GM19043 (cell line): ENCODE measurements at regions not wholly inside any gene's neighbourhood (a gene's known extent, or its start where the extent isn't known, plus 50 kb on each side); places are given as distances from the start of the nearest gene placed in this dataset.

ENCODE experiments used
- ATAC-seq: cut with Tn5 transposase; IDR thresholded peaks from one replicate; pipeline ENCODE4 v1.9.1; 2021; ENCODE audit warnings: low read depth; ENCODE audit not compliant: unreplicated experiment

DNA sequence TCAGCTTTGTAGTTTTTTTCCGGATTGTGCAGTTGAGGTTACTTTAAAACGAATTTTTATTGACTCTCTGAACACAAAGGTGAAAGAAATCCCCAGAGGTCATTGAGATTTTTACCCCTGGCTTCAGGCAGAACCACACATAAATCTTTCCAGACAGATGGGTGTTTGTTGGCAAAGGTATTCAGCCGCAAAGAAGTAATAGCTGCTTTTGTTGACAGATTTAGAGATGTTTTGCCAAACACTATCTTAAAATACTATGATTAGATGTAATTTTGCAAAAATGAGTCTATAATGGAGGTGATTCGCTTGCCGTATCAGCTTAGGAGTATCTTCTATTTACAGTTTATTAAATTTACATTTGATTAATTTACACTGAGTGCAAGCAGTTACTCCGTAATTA, 418.3 kb upstream of the CLINT1 start:
- no peak for ATAC-seq

DNA sequence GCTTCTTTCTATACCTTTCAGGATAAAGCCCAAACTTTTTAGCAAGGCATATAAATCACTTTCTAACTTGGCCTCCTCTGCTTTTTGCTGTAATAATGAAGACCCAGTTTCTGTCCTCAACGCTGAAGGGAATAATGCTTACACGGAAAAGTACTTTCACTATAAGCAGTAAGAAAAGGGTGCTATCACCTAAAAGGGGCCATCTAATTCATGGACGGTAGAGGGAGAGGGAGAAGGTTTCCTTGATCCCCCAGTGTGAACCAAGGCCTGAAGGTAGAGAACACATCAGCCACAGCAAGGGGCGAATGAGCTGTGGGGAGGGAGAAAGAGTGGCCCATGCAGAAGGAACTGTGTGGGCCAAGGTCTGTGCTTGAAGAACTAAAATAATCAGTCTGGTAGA, 417.7 kb upstream of the CLINT1 start:
- no peak for ATAC-seq

DNA sequence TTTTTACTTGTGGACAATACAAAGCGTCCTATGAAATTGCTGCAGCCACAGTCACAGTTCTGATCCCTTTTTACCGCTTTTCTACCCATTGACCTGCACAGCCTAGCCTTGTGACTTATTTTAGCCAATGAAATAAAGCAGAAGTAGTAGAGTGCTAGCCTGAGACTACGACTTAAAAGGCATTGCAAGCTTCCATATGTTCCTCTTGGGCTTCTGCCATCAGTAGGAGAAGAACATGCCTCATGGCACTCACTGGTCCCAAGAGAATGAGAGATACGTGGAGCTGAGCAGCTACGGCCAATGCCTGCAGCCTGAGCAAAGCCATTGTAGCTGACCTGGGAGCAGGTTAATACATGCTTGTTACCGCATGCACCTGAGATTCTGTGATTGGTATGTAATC, 416.6 kb upstream of the CLINT1 start:
- ATAC-seq: no peak

DNA sequence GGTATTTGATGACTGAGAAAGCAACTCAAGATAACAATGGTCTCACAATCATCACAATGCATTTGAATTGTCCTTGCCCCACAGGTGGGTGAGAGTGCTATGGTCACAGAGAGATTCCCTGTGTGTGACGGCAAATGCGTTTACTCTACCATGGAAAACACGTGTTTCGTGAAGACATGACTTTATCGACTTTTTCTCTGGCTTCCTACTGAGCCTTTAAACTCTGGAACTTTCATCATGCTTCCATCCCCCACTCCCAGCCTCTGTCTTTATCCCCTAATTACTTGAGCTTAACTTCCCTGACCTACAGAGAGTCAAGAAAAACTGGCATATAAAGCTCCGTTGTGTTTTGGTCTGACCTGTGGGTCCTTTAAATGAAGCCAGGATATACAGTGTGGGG, 414.1 kb upstream of the CLINT1 start:
- no peak for ATAC-seq

DNA sequence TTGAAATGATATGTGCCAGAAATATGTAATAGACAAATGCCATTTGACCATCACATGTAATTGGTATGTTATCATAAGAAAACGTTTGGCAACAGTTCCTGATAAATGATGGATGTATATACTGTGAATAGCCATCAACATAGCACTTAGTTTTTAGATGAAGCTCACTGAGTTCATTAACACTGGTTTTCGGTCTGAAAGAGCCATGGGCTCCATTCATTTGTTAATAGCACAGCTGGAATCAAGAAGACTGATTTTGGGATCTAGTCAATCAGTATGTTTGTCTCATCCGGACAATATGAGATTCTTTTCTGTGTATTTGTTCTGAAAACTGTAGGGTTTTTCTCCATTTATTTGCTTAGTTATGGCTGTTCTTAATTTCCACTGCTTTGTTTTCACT, 413.5 kb upstream of the CLINT1 start:
- ATAC-seq: no peak

DNA sequence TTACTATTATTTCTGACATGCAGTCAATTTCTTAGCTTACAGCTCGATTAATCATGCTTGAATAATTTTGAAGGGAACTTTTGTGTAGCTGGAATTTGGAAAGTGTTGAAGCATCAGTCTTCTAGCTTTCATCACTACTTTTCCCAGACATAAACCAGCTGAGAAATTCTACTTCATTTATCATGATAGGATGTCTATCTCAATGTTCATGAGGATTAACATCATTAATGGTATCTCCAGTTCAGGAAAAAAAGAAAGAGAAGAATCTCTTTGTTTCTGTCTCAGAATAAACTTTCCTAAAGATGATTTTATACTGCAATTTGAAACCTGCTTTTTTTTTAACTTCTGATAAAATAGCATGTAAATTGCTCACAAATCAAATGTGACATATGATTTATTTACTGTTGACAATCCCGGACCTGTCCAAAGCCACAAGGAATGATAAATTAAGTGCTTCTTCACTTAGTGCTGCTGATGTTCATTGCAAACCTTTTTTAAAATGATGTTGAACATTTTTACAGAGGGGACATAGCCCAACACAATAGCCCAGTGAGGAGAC, 412.1 kb upstream of the CLINT1 start:
- no peak for ATAC-seq

DNA sequence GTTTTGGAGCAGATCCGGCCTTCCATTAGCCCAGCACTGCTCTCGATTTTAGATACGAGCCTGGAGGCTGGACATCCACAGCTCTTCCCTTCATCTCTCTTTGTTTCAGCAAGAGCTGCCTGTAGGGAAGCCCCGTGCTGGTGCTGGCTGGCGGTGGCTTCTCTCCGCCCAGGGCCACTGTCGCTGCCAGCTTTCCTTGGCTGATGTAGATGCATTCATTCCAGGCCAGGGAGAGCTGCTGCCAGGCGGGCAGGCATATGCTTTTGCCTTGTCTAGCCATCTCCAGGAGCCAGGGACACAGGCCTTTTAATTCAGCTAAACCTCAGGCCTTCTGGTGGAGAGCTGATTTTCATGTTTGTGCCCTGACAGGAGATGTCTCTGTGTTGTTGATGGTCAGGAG, 409.3 kb upstream of the CLINT1 start:
- ATAC-seq: no peak

DNA sequence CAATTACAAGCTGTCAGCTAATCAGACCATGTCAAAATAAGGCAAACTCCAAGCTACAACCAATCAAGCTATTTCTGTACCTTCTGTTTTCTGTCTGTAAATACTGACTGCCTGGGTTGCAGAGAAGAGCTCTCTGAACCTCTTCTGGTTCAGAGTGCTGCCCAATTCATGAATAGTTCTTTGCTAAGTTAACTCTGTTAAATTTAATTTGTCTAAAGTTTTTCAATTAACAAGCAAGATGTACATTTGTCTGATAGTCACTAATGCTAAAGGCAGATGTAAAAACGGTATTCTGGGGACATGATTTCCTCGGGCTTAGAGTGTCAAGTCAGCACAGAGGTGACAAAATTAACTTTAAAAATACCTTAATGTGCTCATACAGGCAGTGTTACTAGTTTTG, 408.3 kb upstream of the CLINT1 start:
- ATAC-seq: no peak

DNA sequence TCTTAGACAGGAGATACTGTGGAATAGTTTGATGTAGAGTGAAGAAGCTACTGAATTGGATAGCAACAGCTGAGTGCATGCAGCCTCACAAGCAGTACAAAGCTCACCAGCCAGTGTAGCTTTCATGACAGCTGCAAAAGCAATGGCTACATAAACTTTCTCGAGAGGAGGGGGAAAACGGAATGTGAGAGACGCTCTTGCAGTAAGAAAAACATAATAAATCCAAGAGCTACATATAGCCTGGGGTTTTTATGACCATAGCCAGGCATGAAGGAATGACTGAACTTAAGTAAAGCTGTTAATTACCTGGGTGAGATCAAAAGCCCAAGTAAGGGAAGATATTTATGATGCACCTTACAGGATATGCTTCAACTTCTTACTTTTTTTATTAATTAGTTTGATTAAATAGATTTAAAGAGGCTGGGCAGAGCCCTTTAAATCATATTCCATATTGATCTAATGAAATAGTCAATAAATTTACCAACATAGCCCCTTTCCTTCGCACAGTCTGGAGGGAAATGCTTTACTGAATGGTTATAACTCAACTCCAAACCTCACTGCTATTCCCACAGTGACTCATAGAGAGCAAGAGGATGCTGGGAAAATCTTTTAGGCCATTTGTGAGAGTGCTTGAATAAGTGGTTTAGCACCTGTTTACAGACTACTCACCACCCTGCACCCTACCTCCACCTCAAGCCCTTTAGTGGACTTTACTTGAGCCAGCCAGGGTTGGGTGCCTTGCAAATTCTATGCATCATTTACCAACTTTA, 407.2 kb upstream of the CLINT1 start:
- no peak for ATAC-seq

DNA sequence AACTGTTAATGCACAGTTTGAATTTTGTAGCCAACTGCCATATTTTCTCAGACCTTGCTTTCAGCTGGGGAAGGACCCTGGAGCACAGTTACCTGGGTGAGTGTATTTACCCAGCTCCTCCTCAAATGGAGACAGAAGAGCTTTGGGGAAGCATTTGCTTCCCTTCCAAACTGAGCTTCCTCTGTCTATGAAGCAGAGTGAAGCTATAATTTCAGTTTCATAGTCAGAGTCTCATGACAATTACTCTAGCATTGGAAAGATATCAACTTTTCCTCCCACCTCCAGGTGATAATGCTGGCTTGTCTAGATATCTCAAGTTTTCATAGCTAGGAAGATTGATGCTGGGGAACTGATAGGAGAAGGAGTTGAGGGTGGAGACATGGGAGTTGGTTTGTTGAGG, 406.4 kb upstream of the CLINT1 start:
- no peak for ATAC-seq

DNA sequence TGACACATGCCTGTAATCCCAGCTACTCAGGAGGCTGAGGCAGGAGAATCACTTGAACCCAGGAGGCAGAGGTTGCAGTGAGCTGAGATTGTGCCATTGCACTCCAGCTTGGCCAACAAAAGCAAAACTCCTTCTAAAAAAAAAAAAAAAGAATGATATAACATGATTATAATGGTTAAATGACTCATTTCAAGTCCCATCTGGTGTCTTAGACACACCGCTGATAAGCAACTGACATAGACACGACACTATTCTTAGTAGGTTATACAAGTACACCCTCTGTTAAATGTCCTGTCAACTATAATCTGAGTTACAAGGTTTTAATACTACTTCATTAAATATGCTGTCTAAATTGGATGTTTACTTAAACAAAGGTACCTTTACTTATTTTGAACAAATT, 405.3 kb upstream of the CLINT1 start:
- ATAC-seq: no peak

DNA sequence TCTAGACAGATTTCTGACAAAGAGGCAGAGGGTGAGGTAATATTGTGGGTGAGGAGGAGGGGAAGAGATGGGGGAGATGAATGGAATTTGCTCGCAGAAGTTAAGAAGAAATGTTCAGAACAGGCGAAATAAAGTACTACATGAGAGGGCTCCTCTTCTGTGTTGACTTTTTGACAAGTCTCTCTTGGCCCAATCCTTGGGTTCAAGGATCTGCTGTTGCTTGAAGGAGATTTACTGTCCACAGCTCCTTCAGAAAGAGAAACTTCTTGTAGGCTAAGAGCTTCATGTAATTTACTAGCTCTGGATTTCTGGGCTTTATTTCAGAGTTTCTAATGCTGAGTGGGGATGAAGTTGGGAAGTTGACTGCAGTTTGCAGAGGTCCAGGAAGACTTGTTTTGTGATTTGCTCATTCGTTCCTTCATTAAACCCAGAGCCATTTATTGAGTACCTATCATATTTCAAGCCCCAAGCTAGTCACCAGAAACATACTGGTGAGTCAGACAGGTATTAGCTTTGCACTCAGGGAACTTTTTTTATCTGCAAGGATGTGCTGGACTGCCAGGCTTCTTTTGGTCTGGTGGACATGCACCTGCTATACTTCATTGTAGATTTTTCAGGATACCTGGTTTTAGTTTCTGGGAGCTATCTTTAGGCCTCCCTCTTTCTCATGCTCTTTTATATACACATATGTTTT, 402.9 kb upstream of the CLINT1 start:
- ATAC-seq: no peak

DNA sequence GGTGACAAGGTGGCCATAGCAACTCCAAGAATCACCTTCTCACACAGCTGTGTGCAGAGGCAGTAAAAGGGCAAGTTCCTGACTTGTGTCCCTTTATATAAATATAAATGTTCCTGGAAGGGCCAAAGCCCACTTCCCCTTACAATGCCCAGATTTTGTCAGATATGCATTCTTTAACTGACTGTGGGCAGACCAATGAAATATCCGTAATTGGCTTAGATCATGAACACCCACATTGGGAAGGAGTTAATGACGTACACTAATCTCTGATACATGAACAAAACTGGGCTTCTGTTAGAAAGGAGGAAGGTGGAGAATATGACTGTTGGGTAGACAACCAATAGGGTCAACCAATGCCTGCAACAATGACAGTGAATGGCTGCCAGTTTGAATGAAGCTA, 397.2 kb upstream of the CLINT1 start:
- ATAC-seq: no peak

DNA sequence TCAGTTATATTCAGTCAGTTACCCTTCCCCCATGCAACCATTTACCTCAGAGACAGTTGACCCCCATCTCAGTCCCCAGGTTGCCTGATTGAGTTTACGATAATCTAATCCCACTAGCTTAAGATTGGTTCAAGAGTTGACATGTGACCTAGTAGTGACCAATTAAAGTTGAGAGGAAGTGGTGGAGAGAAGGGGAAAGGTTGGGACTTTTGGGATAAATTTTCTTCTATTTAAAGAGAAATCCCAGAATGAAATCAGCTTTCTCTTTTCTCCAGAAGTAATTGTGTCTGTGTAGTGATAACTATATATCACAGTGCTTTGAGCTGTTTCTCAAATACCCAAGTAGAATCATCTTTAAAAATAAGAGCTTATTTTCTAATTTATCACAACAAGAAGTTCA, 396.7 kb upstream of the CLINT1 start:
- ATAC-seq: no peak

DNA sequence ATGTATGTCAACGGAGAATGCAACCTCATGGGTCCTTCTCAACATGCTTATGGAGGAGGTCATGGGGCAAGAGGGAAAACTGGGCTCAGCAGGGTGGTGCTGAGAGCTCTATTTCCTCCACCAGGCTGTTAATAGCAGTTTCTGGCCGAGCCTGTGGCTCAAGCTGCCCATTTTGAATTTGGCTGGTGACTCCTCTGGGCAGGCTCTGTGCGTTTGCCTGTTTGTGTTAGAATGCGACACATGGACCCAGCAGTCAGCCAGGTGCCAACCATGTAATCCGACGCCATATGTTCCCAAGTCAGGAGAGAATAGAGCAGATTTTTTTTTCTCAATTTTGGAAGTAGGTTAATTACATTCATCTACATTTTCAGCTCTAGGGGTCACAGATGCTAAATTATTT, 387.7 kb upstream of the CLINT1 start:
- no peak for ATAC-seq

DNA sequence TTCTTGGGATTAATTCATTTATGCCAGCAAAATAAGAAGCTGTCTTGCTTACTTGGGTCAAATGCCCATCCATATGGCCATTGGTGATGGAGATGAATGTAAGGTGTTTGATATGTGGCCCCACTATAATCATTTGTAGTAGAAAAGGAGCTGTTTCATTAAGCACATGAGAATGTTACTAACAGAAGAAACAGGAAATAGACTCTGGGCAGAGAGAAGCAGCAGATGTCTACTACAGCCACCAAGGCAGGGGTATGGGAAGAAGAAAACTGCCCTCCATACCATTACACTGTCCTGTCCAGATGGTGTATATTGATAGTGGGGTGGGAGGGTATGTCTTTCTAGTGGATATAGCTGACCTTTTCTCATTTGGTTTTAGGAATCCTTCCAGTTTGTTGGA, 386.6 kb upstream of the CLINT1 start:
- ATAC-seq: no peak

DNA sequence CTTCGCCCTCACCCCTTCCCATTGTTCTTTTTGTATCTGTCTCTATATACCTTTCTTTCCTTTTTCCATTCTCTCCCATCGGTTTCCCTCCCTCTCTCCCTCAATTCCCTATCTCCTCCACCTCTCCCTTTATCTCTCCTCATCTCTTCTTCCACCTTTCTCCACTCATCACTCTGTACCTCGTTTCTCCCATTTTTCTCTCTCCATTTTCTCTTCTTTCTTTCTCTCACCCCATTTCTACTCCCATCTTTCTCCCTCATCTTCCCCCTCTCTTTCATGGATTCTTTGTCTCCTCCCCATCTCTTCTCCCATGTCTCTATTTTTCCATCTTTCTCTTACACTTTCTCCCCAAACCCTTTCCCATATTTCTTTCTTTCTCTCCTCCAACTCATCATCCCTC, 385.9 kb upstream of the CLINT1 start:
- no peak for ATAC-seq

DNA sequence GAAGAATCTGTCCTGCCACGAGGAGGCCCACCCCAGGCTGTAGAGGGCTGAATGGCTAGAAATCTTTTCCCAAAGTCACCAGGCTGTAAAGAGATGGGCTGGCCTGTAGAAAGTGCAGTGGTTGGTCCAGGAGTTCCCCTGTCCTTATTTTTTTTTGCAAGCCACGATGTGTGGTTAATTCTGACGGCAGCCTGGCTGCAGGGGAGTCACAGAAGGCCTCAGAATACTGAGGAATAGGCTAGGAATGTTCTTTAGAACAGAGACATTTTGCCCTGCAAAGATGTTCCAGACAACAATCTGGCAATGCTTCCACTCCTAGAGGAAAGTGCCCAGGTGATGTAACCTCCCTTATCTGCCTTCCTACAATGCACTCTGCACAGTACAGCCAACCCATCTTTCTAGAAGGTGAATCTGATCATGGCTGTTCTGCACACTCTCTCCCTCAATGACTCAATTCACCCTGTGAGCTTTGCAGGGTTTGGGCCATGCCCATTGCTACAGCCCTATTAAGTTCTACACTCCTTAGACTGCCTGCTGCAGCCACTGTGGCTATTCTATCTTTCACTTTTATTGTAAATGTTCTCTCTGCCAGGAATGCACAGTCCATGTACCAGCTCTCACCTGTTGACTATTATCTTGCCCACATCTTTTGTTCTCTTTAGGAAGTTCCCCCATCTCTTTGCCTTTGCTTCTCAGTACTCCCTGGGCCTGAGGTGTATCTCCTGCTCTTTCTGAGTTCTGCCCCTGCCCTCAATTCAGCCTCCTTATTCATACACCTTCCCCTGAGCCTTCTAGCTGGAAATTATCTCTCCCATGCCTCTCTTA, 377.8 kb upstream of the CLINT1 start:
- ATAC-seq: no peak

DNA sequence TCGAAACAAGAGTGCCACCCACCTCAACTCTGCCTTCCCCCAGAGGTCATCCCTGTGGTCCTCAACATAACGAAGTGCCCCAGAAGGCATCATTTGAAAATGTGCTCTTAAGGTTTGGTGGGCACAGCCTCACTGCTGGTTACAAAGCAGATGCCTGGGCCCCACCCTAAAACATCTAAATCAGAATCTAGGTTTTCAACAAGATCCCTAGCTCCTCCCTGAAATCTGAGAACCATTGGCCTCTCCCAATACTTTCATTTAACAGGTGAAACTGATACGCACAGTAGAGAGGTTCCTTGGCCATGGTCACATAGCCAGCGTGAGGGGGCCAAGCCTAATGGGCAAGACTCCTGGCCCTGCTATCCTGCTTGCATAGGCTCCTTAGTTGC, 376.2 kb upstream of the CLINT1 start:
- no peak for ATAC-seq

DNA sequence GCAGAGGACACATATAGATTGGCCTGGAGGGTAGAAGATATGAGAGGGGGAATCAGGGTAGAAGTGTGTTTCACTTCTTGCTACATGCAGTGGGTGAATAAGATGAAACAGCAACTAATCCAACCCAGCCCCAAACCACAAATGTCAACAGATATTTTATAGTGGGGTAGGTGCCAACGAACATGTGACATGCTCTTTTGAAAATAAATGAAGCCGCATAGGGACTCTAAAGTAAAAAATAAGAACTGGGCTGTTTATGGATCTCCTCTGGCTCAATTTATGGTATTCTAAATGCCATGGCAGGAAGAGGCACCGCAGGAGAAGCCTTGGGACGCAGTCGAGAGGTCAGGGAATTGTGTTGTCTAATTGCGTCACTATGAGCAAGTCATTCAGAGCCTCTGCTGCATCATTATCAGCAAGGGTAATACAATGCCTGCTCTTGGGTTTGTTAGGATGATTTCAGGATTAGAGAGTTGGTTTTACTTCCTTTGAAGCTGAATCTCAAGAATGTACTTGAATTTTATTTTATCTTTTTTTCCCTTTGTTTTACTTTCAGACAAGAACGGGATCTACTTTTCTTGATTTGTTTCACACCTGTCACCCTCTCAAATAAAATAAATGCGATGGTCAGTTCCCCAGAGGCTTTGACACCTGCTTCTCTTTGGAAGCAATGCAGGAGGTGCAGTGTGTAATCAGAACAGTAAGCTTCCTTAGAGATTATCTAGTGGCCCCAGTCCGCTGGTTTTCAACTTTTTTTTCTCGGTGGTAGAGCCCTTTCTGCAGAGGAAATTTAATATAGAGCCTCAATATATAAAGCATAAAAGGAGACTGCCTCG, 375.6 kb upstream of the CLINT1 start:
- no peak for ATAC-seq
